HG03025 (cell line): ENCODE measurements at regions not wholly inside any gene's neighbourhood (a gene's known extent, or its start where the extent isn't known, plus 50 kb on each side); places are given as distances from the start of the nearest gene placed in this dataset.
"Not testable (repeated sequence)": the region's sequence is repeated elsewhere in the genome, so short reads cannot be mapped to it uniquely, and the experiment has no call there.

Experiments
- ATAC-seq: cut with Tn5 transposase; IDR thresholded peaks from one replicate; pipeline ENCODE4 v1.9.1; 2021; ENCODE audit warnings: mild to moderate bottlenecking, moderate library complexity; ENCODE audit not compliant: unreplicated experiment, low FRiP score

GRCh38 chr3:148518520-148518919 is 179.2 kb upstream of the AGTR1 start:
- ATAC-seq = no peak

GRCh38 chr3:148525621-148526020 is 172.1 kb upstream of the AGTR1 start:
- ATAC-seq = not testable (repeated sequence)

- ATAC-seq = no peak
Measured at GRCh38 chr3:148528024-148528423, 169.7 kb upstream of the AGTR1 start.

- no peak for ATAC-seq
Measured at GRCh38 chr3:148531836-148532235, 165.9 kb upstream of the AGTR1 start.

GRCh38 chr3:148532326-148532725 is 165.4 kb upstream of the AGTR1 start:
- no peak for ATAC-seq

GRCh38 chr3:148532774-148533173 is 164.9 kb upstream of the AGTR1 start:
- ATAC-seq = no peak

GRCh38 chr3:148534089-148534988 is 163.4 kb upstream of the AGTR1 start:
- ATAC-seq = no peak

- ATAC-seq = no peak
Measured at GRCh38 chr3:148535001-148535400, 162.7 kb upstream of the AGTR1 start.

- no peak for ATAC-seq
Measured at GRCh38 chr3:148540266-148540665, 157.4 kb upstream of the AGTR1 start.

- ATAC-seq = no peak
Measured at GRCh38 chr3:148540851-148541250, 156.9 kb upstream of the AGTR1 start.

- ATAC-seq = no peak
Measured at GRCh38 chr3:148546959-148547358, 150.7 kb upstream of the AGTR1 start.

GRCh38 chr3:148551767-148552260 is 145.9 kb upstream of the AGTR1 start:
- ATAC-seq = no peak

- no peak for ATAC-seq
Measured at GRCh38 chr3:148554367-148554766, 143.3 kb upstream of the AGTR1 start.

GRCh38 chr3:148556664-148557063 is 141.0 kb upstream of the AGTR1 start:
- ATAC-seq = no peak

GRCh38 chr3:148577579-148577978 is 120.1 kb upstream of the AGTR1 start:
- ATAC-seq = not testable (repeated sequence)

- no peak for ATAC-seq
Measured at GRCh38 chr3:148582126-148582525, 115.6 kb upstream of the AGTR1 start.

- ATAC-seq = no peak
Measured at GRCh38 chr3:148583793-148584192, 113.9 kb upstream of the AGTR1 start.

- ATAC-seq = no peak
Measured at GRCh38 chr3:148584438-148584837, 113.3 kb upstream of the AGTR1 start.

GRCh38 chr3:148585671-148586379 is 111.9 kb upstream of the AGTR1 start:
- no peak for ATAC-seq

- no peak for ATAC-seq
Measured at GRCh38 chr3:148588291-148588690, 109.4 kb upstream of the AGTR1 start.

GRCh38 chr3:148591525-148591924 is 106.2 kb upstream of the AGTR1 start:
- ATAC-seq = no peak

GRCh38 chr3:148598619-148599018 is 99.1 kb upstream of the AGTR1 start:
- no peak for ATAC-seq
